ENCODE measurements at regions not wholly inside any gene's neighbourhood (a gene's known extent, or its start where the extent isn't known, plus 50 kb on each side); places are given as distances from the start of the nearest gene placed in this dataset.

GRCh38 chr4:156692016-156692415 is 279.6 kb downstream of the PDGFC start:
- TF ChIP-seq CTCF (IDR thresholded peaks at IDR 0.05), result no peak
- no peak for TF ChIP-seq POLR2A (IDR thresholded peaks at IDR 0.05)

All from body of pancreas (tissue), 4 donors.